ENCODE measurements at regions not wholly inside any gene's neighbourhood (a gene's known extent, or its start where the extent isn't known, plus 50 kb on each side); places are given as distances from the start of the nearest gene placed in this dataset.
"Not testable (repeated sequence)": the region's sequence is repeated elsewhere in the genome, so short reads cannot be mapped to it uniquely, and the experiment has no call there.

DNA sequence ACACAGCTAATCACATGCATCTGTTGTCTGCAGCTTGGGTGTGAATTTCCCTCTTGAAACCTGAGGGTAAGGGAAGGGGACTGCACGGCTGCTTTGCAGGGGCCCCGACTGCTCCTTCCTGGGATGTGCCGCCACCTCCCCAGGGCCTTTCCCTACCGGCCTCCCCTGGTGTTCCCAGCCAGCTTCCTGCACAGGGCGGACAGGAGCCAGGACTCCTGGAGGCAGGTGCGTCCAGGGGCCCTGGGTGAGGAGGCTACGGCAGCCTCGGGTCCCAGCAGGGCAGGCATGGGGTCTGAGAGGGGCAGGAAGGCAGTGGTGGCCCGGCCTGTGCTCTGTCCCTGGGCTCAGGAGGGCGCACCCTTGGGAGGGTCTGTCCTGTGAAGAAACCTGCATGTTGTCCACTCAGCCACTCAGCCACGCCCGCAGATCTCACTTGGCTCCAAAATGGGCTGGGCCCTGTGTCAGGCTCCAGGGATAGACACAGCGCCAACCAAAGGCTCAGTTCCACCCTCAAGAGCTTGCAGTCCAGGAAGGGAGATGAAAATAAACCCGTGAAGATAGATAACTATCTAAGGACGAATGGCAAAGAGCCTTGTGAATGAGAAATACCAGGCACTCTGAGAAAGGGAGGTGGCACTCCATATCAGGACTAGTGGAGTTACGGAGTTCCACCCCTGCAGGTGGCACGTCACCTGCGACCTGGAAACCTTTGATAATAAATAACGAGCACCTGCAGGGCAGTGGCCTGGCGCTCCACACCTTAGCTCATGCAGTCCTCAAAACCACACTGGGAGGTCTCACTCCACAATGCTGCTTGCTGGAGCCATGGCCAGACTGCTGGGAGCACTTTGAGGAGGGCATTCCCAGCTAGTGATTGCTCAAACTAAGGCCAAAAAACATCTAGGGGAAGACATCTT lies 427.4 kb downstream of the AACS start:
- no peak for DNase-seq (ENCODE audit: low read depth in 3 of 3)

DNA sequence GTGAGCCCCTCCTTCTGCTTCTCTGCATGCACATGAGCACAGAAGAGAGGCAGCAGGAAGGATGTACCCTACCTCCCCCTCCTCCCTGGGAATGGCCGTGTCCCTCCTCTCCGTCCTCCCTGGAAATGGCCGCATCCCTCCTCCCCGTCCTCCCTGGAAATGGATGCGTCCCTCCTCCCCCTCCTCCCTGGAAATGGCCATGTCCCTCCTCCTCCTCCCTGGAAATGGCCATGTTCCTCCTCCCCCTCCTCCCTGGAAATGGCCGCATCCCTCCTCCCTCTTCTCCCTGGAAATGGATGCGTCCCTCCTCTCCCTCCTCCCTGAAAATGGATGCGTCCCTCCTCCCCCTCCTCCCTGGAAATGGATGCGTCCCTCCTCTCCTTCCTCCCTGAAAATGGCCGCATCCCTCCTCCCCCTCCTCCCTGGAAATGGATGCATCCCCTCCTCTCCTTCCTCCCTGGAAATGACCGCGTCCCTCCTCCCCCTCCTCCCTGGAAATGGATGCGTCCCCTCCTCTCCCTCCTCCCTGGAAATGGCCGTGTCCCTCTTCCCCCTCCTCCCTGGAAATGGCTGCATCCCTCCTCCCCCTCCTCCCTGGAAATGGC lies 428.6 kb downstream of the AACS start:
- DNase-seq (ENCODE audit: low read depth in 3 of 3) = no peak

DNA sequence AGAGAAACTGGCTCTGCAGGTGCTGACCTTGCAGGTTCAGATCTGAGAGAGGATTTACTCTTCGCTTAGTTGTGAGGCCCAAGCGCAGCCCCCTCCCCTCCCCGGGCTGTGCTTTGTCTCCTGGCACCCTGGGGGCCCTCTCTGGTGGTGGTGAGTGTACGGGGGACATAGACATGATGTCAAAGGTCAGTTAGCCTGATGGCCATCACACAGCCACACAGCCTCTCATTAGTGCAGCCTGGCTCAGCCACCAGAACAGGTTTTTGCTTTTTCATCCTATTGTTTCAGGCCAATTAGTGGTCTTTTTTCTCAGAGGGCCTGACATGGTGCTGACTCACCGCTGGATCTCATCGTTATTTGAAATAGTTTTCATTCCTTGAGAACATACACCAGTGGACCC lies 437.9 kb downstream of the AACS start:
- no peak for DNase-seq (ENCODE audit: low read depth in 3 of 3)

DNA sequence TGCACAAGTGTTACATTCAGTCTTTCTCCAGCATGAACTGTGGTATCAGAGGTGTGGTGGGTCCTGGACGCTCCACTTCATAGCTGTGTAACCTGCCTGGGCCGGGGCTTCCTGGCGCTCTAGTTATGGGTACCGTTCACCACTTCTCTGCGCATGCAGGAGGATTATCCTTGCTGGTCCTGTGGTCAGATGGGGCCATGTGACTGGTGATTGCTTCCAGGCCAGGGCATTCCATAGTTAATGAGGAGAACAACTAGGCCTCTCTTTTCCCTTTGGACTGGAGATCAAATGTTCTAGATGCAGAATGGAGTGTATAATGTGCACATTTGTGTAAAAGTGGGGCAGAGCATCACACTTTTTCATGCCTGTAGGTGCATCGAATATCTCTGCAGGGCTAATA lies 444.0 kb downstream of the AACS start:
- DNase-seq (ENCODE audit: low read depth in 3 of 3) = no peak

DNA sequence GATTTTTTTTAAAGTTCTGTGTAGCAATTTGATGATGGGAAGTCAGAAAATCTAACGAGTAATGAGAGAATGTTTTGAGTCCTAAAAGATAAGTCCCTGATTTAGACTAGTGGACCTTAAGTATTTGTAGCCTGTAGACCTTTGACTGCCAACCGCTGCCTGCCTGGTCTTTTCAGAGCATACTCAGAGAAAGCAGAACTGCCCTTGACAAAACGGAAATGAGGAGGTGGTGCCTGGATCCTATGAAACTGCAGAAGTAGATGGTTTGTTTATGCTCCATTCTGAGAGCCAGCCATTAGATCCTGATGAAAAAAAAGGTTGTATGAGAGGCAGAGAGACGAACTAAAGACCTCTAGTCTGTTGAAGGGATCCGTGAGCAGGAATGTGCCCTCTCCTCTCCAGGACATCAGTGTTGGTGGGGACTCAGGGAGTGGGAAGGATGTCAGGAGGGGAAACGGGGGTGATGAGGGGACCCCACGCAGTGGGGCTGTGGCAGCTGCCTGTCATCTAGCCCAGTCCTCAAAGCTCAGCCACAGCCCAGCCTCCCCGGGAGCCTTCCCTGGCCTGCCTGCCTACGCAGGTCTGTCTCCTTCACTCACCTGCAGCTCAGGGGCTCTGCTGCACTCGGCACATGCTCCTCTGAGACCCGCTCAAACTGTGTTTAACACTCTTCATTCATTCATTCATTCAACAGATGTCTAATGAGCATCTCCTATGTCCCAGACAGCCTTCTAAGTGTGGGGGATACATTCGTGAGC lies 447.5 kb downstream of the AACS start:
- no peak for DNase-seq (ENCODE audit: low read depth in 3 of 3)

DNA sequence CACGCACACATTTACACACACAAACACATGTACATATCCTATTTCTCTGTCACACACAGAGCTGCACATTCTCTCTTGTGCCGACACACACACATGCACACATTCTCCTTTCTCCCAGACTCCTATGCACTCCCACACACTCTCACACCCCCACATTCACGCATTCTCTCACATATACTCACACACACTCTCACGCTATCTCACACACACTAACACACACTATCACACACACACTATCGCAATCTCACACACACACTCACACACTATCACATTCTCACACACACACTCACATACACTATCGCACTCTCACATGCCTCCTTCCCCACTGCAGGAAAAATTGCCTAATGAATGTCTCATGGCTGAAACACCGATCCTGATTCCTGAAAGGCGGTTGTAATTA lies 450.7 kb downstream of the AACS start:
- DNase-seq (ENCODE audit: low read depth in 3 of 3) = no peak

DNA sequence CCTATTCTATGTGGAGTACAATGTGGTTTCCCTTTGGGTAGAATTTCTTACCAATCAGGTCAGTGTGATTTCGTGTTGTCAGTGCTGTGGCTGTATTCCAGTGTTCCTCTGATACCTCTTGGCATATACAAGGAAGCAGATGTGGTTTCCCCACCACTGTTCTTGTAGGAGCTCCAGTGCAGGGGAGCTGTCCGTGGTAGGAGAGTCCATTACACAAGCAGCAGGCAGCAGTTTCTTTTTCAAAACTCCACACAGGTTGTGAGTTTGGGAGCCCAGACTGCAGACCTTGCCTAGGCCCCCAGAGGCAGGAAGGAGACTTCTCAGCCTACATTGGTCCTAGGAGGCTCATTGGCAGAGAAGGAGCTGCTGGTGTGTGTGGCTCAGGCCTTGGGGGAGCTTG lies 452.8 kb downstream of the AACS start:
- no peak for DNase-seq (ENCODE audit: low read depth in 3 of 3)

DNA sequence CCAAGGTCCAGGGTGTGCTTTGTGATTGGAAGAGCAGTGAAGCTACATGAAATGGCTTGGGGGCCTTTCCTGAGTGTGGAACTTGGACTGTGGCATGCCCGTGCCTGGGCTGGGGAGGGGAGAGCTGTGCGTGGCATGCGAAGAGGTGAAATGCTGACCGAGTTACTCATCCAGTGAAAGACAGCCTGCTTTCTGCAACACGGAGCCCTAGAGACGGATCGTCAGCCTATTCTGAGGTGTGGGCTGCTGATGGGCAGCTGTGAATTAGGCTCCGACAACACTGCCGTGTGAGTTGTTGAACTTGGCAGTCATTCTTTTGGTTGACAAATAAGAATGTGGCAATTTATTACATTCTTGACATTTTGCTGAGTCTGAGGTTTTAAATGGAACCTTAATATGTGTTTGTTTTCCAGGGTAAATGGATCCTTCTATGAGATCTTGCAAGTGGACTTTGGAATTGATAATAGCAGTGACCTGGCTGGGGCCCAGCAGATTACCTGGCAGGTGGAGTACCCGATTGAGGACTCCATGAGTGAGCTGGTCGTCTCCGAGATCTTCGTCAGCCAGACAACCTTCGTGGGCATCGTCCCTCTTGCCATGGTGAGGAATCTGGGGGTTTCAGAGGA lies 453.9 kb downstream of the AACS start:
- DNase-seq (ENCODE audit: low read depth in 3 of 3) = no peak

DNA sequence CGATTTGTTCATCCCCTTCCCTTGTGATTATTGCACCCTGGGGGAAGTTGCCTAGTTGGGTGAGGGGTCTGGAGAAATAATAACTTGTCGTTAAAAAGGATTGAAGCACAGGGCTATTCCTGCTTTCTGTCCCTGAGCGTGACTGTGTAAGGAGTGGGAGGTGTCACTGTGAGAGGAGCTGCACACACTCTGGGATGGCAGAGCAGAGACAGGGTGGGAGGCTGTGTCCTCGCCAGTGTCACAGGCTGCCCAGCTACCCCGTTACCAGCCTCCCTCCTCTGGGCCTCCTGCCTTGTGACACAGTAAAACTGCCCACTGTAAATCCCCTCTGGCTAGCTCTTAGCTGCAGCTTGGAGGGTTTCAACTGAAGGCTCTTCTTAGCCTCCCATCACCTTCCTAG lies 460.6 kb downstream of the AACS start:
- DNase-seq (ENCODE audit: low read depth in 3 of 3) = no peak

DNA sequence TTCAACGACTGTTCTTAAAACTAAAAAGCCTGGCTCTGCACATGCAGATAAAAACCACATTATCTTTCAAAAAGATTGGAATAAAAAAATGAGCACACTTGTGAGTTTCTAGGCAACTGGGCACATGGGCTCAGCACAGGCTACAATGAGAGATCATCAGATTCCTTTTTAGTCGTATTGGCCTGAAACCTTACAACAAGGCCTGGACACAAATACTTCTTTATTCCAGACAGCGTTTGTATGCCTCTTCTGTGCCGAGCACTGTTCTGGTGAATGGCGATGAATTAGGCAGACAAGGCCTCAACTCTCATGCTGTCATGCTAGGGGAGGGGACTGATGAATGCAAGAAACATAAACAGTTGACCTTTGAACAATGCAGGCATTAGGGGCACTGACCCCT lies 463.0 kb downstream of the AACS start:
- DNase-seq (ENCODE audit: low read depth in 3 of 3) = no peak

DNA sequence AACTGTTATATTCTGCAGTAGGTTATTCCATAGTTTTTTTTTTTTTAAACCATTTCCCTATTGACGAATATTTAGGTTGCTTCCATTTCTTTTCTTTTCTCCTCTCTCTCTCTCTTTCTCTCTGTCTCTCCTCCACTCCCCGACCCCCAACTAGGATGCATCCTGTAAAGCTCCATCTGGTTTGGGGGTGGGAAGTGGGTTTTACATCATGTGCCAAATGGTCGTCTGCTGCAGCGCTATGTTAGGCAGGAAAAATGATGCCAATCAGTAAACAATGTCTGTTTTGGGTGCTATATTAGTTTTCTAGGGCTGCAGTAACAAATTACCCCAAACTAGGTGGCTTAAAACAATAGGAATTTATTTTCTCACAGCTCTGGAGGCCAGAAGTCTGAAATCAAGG lies 465.0 kb downstream of the AACS start:
- DNase-seq (ENCODE audit: low read depth in 3 of 3) = no peak

DNA sequence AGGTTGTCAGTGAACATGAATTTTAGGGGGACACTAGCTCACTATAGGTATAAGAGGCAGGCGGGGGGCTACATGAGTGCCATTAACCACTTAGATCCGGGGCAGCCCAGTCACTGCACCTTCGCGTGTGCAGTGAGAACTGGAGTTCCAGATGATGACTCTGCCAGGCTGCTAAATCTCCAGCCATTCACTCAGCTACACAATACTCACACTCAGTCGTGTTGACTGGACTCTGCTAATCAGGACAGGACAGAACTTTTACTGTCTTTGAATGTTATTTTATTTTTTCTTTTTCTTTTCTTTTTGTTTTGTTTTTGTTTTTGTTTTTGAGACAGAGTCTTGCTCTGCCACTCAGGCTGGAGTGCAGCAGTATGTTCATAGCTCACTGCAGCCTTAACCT lies 465.6 kb downstream of the AACS start:
- no peak for DNase-seq (ENCODE audit: low read depth in 3 of 3)

DNA sequence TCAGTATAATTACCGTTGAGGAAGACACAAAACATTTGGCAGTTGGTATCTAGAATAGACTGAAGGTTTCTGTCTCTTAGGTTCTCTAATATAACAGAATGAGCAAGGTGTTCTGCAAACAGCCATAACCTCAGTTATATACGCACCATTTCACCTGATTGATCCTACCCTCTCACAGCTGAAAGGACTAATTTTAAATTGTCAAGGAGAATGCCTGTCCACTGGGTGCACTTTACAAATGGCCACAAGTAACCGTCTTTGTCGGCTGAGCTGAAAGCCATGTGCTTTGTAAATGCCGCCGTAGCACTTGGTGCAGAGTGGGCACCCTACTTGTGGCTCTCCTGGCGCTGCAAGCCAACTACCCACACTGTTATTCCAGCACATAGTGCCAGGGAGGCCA lies 466.3 kb downstream of the AACS start:
- no peak for DNase-seq (ENCODE audit: low read depth in 3 of 3)

DNA sequence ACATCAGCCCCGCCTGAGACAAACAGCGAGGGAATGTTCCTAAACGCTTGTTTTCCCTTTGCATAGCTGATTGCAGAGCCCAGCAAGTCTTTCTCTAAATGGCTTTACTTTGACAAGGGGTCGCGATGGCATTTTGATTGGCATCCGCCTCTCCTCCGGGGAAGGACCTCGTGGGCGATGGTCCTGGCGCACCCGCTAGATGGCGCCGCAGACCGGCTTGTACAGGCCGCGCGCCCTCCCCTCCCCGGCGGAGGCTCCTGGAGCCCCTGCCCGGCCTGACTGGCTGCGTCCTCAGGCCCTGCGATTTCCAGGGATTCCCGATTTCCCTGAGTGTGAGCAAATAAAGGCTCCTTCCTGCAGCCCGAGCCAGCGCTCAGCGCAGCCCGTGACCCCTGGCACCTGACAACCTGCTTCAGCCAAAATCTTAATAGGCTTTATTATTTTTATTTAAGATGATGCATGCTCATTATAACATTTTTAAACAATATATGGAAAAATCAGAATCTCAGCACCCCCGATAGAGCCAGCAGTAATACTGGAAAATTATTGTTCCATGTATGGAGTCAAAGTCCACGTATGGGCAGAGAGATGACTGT lies 468.3 kb downstream of the AACS start:
- DNase-seq (ENCODE audit: low read depth in 3 of 3) = peak in 1 of 3 experiments; percentile 21

DNA sequence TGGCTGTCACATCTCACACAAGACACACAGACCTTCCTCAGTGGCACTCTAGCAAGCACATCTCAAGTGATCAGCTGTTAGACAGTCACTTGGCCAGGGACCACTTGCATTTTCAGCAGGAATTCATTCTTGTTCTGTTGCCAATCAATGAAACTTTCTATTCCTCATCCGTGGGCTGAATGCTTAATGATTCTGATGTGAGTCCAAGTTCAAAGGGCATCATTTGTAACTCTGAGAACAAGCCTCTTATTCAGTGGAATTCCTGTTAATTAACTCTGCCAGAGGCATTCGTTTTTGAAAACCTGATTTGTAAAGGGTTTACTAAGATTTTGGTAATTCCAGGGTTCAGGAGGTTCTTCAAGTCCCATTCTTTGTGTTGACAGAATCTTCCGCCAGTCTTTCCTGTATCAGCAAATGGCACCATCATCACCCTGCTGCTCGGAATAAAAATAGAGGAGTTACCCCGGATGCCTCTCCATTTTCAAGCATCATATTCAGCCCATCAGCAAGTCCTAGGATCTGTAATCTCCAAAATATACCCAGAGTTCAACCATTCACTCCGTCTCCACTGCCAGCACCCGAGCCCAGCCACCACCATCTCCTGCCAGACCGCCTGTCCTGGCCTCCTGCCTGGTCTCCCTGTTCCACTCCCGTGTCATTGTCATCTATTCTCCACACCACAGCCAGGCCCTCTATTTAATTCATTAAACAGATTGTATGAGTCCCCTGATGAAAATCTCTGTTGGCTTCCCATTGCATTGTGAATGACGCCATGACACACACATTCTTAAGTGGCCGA lies 473.4 kb downstream of the AACS start:
- DNase-seq (ENCODE audit: low read depth in 3 of 3) = no peak

DNA sequence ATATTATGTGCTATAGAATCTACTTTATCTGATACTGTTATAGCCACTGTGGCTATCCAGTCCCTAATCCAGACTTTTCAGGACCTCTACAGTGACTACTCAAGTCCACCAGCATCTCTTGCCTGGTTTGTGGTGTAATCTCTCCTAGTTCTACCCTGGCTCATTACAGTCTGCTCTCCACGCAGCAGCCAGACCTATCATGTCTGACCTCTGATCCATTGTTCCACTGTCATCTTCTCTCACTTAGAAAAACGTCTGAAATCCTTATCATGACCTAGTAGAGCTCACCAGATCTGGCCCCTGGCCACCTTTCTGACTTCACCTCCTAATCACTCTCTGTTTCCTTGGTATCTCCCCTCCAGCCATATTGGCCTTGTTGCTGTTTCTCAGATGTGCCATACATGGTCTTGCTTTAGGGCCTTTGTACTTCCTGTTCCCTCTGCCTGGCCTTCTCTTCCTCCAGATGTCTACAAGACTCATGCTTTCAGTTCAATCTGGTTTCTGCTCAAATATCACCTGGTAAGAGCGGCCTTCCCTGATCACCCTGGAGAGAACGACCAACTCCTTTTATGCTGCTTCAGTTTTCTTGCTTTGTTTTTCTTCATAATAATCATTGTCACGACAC lies 475.5 kb downstream of the AACS start:
- DNase-seq (ENCODE audit: low read depth in 3 of 3) = no peak

DNA sequence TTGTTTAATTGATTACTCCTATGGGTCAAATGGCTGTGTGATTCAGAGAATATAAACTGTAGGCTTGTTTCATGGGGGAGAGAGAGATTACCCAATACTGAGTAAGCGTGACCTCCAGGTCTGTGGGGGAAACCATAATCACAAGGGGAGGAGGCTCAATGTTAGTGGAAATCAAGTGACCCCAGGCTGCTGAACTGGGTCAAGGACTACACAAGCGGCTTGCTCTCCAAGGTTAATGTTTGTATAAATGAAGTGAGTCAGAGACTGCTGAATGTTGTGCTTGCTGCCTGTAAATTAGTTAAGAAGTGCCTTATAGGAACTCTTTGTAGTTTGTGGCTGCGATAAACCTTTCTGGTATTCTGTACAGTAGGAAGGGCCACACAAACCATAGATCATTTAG lies 479.7 kb downstream of the AACS start:
- no peak for DNase-seq (ENCODE audit: low read depth in 3 of 3)

DNA sequence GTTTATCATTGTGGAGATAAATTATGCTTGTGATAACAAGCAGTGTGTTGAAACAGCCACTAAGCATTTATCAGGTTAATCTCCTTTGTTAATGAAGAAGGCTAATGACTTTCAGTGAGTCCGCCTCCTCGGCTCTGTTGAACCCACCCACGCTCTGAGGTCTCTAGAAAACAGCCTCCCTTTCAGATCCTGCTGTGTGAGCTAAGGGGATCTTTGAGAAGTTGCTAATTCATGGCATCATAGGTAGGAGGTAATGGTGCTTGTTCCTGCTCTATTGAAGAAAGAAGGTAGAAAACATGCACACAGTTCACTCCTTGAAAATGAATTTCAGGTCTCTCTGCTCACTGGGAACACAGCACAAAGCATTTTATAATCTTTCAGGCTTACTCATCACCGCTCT lies 483.9 kb downstream of the AACS start:
- no peak for DNase-seq (ENCODE audit: low read depth in 3 of 3)

DNA sequence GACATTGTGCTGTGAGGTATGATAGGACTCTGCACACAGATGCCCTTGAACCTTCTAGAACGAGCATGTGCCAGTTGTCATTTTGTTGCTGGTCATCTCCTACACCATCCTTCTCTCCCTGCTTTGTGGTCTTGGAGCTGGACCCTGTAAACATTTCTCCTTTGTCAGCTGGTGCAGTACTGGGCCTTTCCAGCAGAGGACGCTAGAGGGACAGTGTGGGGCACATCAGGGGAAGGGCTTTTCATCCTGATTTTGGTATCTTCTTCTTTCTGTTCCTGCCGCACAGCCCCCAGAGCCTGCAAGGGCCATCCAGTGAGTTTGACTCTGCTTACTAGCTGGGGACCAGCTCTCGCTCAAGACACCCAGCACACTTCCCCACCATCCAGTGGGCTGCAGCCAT lies 484.6 kb downstream of the AACS start:
- DNase-seq (ENCODE audit: low read depth in 3 of 3) = no peak

DNA sequence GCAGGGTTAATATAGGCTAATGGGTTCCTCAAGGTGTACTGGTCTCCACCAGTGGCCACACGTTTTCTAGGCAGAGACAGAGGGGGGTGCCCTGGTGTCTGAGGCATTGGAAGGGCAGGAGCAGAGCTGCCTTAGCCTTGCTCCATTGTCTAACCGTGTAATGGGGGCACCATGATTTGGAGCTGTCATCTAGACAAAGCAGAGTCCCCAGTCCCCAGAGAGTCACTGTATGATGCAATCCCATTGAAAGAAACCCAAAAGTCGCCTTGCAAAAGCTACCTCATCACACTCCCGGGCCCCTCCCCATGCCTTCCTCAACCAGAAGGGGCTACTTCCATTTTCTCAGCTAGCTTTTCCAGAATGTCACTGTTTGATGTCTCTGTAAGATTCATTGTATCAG lies 487.1 kb downstream of the AACS start:
- no peak for DNase-seq (ENCODE audit: low read depth in 3 of 3)

DNA sequence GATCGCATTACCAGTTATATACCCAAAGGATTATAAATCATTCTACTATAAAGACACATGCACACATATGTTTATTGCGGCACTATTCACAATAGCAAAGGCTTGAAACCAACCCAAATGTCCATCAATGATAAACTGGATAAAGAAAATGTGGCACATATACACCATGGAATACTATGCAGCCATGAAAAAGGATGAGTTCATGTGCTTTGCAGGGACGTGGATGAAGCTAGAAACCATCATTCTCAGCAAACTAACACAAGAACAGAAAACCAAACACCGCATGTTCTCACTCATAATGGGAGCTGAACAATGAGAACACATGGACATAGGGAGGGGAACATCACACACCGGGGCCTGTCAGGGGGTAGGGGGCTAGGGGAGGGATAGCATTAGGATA lies 495.8 kb downstream of the AACS start:
- not testable (repeated sequence) for DNase-seq (ENCODE audit: low read depth in 3 of 3)
